Erythroblast (primary cell): ENCODE measurements at regions not wholly inside any gene's neighbourhood (a gene's known extent, or its start where the extent isn't known, plus 50 kb on each side); places are given as distances from the start of the nearest gene placed in this dataset.

Source experiments
- DNase-seq, 2 experiments: peaks; one replicate each; lab custom pipeline; 2025; lab: John Stamatoyannopoulos, UW
- GATA1 ChIP-seq: IDR thresholded peaks from 2 replicates; pipeline ENCODE4 v1.6.1; 2011; ENCODE audit warnings: low read depth, mild to moderate bottlenecking, control low read depth, low read length, moderate library complexity
- POLR2A ChIP-seq: IDR thresholded peaks from 2 replicates; pipeline ENCODE4 v1.6.1; 2011; ENCODE audit warnings: mild to moderate bottlenecking, low read length

DNA sequence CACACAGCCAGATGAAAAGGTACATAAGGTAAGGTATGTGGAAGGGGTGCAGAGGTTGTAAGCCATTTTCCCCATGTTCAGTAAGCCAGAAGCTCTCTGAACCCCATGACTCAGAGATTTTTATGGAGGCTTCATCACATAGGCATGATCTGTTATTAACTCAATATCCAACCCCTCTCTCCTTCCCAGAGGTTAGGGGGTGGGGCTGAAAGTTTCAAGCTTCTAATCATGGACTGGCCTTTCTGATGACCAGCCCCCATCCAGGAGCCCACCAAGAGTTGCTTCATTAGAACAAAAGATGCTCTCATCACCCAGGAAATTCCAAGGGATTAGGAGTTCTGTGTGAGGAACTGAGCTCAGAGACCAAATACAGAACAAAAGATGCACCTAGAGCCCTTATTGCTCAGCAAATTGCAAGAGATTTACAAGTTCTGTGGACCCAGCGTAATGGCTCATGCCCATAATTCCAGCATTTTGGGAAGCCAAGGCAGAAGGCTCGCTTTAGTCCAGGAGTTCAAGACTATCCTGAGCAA, 103.2 kb upstream of the DAAM1 start:
- no peak for TF ChIP-seq POLR2A
- TF ChIP-seq GATA1: no peak
- DNase-seq: no peak

DNA sequence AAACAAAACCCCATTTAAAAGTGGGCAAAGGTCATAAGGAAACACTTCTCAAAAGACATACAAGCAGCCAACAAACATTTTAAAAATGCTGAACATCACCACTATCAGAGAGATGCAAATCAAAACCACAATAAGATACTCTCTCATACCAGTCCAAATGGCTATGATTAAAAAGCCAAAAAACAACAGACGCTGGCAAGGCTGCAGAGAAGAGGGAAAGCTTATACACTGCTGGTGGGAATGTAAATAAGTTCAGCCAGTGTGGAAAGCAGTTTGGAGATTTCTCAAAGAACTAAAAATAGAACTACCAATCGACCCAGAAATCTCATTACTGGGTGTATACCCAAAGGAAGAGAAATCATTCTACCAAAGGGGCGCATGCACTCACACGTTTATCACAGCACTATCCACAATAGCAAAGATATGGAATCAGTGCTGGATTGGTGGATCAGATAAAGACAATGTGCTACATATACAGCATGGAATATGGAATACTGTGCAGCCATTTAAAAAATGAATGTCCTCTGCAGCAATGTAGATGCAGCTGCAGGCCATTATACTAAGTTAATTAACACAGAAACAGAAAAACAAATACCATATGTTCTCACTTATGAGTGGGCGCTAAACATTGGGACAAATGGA, 102.1 kb upstream of the DAAM1 start:
- TF ChIP-seq GATA1 (no peak), POLR2A (no peak)
- no peak for DNase-seq

DNA sequence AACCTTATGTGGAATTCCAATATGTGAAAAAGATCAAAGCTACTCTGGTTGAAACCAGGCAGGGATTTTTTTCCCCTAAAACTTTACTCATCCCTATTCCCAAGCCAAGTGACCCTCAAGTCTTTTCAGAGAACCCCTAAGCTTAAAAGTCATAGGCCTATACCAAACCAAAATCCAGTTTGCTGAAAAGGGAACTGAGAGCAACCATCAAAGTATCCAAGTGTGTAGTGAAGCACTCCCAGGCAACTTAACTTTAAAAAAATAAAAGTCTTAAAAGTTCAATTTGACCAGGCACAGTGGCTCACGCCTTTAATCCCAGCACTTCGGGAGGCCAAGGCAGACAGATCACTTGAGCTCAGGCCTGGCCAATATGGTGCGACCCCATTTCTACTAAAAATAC, 101.2 kb upstream of the DAAM1 start:
- TF ChIP-seq POLR2A: no peak
- no peak for TF ChIP-seq GATA1
- DNase-seq: no peak

DNA sequence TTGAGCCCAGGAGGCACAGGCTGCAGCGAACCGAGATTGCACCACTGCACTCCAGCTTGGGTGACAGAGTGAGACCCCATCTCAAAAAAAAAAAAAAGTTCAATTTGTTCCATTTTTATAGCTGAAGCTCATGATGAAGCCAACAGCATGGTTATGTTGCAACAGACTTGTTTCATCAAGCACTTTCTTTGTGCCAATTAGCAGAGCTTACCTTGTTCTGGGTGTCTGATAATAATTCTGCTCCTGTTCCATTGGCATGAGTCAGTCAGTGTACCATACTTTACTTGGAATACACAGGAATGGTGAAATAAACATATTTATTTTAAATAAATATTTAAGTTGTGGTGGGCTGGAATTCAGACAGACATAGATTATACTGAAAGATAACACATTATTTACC, 100.8 kb upstream of the DAAM1 start:
- DNase-seq: no peak
- no peak for TF ChIP-seq GATA1
- TF ChIP-seq POLR2A: no peak

DNA sequence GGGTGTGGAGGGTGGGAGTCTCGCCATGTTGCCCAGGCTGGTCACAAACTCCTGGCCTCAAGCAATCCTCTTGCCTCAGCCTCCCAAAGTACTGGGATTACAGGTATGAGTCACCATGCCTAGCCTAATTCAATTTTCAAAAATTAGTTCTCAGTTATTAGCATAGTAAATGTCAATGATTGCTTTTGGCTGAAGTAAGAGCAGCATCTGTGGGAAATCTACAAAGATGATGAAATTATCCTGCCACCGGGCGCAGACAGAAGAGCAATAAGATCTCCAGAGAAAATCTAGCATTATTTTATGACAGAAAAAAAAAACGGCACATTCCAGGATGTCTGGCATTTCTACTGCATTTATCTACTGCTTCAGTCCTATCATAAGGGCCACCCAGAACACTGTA, 97.9 kb upstream of the DAAM1 start:
- TF ChIP-seq GATA1: no peak
- no peak for TF ChIP-seq POLR2A
- no peak for DNase-seq

DNA sequence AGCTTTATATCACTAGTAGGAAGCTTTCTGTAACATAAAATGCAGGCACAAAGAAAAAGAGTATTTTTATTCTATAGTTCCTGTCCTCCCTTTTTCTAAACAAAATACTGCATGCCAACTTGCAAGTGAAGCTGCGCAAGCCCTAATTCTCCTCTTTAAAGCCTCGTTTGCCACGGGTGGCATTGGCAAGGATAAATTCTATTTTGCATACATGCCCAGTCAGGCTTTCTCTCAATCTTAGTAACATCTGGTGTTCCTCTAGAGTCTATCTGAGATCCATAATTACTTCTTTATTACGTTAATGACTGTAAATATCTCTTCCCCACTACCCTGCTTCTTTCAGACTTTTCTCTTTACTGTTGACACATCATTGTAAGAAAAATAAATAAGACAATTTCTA, 97.1 kb upstream of the DAAM1 start:
- DNase-seq: no peak
- TF ChIP-seq GATA1 (no peak), POLR2A (no peak)

DNA sequence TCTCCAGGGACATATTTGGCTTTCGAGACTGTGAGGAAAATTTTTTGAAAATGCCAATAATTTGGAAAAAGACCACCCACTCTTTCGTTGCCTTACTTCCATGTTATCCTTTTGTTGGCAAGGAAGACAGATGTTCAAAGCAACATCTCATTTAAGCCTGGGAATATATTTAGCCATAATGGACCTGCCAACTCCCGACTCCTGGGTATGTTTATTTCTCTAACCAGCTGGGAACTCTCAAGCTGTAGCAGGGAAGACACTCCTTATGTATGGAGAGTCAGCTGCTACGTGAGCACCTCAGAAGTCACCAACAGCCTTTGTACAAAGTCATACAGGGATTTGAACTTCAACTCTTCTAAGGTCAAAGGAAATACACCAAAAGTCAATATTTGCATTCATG, 96.5 kb upstream of the DAAM1 start:
- TF ChIP-seq GATA1 (no peak), POLR2A (no peak)
- DNase-seq: no peak

DNA sequence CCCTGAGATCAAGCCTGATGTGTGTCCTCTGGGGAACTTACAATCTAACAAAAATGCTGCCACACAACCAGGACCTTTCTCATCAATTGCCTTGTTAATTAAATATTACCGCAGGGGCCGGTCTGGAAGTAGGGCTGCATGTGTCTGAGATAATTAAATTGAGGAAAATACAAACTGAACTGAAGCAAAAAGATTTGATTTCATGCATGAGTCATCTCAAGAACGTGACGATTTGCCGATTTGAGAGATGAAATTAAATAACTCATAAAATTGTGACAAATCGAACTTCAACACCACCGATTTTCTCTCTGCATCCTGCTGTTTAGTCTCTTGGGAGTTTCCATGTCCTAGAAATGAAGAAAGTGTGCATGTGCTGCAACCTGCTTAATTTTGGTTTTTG, 94.6 kb upstream of the DAAM1 start:
- no peak for DNase-seq
- TF ChIP-seq POLR2A: no peak
- no peak for TF ChIP-seq GATA1

DNA sequence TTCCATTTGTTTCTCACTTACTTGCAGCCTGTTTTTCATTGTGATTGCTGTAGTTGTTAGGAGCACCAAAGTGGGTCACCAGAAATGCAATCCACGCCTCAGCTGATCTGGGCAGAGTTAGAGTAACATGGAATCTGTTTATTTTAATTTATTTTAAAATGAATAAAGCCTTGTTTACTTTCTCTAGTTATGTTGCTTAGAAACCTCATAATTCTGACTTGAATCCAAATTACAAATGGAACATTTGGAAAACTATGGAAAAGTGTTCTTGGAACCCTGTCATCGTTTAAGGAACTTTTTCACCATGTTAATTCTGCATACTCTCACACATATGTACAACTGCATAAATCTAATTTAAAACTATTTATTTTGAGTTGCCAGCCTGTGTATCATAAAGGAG, 92.2 kb upstream of the DAAM1 start:
- TF ChIP-seq POLR2A (no peak), GATA1 (no peak)

DNA sequence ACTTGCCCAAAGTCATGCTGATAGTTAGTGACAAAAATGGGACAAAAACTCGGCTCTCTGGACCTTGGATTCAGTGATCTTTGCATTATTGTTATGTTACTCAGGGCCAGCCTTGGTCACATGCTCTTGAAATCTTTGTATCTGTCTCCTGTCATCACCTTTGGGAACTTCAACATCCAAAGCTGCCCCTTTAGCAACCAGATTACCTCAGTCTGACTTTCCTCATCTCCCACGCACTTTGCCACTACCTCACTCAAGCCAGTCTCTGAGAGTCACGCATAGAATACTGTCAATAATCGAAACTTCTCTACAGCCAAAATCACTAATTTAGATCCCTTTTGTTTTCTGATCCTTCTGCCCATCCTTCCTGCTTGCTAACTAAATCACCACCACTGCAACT, 90.8 kb upstream of the DAAM1 start:
- DNase-seq: no peak
- TF ChIP-seq GATA1: no peak
- TF ChIP-seq POLR2A: no peak

More for the DNA sequence above, 92.2 kb upstream of the DAAM1 start:
- DNase-seq: no peak

DNA sequence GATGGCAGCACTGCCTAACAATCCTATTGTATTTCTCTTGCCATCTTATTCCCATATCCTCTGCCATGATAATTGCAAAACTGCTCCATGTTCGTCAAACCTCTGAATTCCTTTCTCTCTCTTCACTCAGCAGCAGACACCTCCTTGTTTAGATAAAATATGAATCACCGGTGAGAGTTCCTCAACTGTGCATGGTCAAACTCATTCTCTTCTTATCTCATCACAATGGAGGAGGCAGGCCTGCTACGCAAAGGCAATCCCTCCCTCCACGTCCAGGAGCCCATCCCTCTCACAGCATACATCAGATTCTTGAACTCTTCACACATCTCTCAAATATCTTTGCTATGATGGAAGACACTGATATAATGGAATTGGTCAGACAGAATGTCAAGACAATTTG, 90.1 kb upstream of the DAAM1 start:
- no peak for DNase-seq
- TF ChIP-seq GATA1 (no peak), POLR2A (no peak)

DNA sequence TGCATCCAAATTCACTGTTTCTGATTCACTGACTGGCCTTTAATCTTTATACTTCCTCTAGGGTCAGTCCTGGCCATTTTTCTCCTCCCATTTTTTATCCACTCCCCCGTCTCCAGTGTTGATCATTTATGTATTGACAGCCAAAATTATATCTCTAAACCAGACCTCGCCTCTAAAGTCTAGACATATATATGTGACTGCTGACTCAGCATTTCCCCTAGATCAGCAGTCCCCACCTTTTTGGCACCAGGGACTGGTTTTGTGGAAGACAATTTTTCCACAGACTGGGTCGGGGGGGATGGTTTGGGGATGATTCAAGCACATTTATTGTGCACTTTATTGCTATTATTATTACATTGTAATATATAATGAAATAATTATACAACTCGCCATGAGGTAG, 88.3 kb upstream of the DAAM1 start:
- no peak for DNase-seq

DNA sequence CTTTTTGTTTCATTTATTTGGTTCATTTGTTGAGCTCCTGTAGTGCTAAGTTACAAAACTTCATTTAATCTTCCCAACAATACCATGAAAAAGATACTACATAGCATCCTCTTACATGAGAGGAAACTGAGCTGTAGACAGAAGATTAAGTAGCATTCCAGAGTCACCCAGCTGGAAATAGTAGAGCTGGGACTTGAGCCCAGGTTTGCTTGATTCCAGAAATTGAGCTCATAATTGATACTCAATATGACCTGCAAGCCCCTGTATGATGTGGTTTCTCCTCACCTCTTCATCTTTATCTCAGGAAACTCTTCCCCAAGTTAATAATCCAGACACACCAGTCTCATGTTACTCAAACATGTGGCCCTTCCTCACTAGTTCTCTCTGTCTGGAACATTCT, 87.0 kb upstream of the DAAM1 start:
- DNase-seq: no peak
- TF ChIP-seq POLR2A (no peak), GATA1 (no peak)

More for the DNA sequence above, 88.3 kb upstream of the DAAM1 start:
- no peak for TF ChIP-seq POLR2A
- no peak for TF ChIP-seq GATA1

DNA sequence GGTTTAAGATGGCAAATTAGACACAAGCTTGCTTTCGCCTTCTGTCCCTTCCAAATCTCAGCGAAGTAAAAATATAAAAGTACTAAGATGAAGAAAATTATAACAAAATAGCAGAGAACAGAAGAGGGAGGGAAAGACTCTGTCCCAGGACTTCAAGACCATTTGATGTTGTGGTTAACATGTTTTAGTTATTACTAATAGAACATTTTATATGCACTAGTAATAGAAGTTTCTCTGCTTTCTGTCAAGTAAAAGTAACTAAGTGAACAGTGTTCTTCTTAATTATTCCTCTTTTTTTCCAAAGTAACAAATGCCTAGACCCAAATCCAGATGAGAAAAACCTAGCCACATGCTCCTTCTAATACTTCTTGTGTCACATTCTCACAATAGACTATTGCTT, 85.1 kb upstream of the DAAM1 start:
- no peak for TF ChIP-seq POLR2A
- TF ChIP-seq GATA1: no peak
- DNase-seq: no peak

DNA sequence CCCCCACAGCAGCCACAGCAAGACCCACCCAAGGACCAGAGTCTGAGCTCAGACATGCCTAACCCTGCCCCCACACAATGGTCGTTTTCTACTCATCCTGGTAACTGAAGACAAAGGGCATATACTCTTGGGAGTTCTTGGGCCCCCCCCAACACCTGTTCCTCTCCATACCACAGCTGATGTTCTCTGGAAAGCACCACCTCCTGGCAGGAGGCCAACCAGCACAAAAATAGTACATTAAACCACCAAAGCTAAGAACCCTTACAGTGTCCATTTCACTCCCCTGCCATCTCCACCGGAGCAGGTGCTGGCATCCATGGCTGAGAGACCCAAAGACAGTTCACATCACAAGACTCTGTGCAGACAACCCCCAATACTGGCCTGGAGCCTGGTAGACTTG, 80.6 kb upstream of the DAAM1 start:
- TF ChIP-seq POLR2A: no peak
- no peak for DNase-seq
